Adipocyte (in vitro differentiated cells): ENCODE measurements at regions not wholly inside any gene's neighbourhood (a gene's known extent, or its start where the extent isn't known, plus 50 kb on each side); places are given as distances from the start of the nearest gene placed in this dataset.

ENCODE experiments used
- DNase-seq: peaks from one replicate; pipeline ENCODE4 v3.0.0-alpha.2; 2015; ENCODE audit warnings: low read depth
- H3K27me3 ChIP-seq: replicated peaks from 2 replicates; pipeline ENCODE4 v1.7.0; 2013; ENCODE audit warnings: mild to moderate bottlenecking, low read length, moderate library complexity; ENCODE audit not compliant: control insufficient read depth, insufficient read depth
- H3K36me3 ChIP-seq: 2 replicates; pipeline ENCODE4 v1.7.0; 2013; ENCODE audit warnings: low read length, mild to moderate bottlenecking, moderate library complexity; ENCODE audit not compliant: control insufficient read depth, insufficient read depth, severe bottlenecking
- H3K4me1 ChIP-seq: 2 replicates; pipeline ENCODE4 v1.7.0; 2013; ENCODE audit warnings: mild to moderate bottlenecking, low read length, moderate library complexity; ENCODE audit not compliant: control insufficient read depth, insufficient read depth
- H3K4me3 ChIP-seq: 2 replicates; pipeline ENCODE4 v1.7.0; 2013; ENCODE audit warnings: mild to moderate bottlenecking, low read length, moderate library complexity
- H3K9ac ChIP-seq: 2 replicates; pipeline ENCODE4 v1.7.0; 2013; ENCODE audit warnings: mild to moderate bottlenecking, low read length, moderate library complexity
- H3K9me3 ChIP-seq: 2 replicates; pipeline ENCODE4 v1.7.0; 2013; ENCODE audit warnings: mild to moderate bottlenecking, low read length, moderate library complexity; ENCODE audit not compliant: control insufficient read depth

DNA sequence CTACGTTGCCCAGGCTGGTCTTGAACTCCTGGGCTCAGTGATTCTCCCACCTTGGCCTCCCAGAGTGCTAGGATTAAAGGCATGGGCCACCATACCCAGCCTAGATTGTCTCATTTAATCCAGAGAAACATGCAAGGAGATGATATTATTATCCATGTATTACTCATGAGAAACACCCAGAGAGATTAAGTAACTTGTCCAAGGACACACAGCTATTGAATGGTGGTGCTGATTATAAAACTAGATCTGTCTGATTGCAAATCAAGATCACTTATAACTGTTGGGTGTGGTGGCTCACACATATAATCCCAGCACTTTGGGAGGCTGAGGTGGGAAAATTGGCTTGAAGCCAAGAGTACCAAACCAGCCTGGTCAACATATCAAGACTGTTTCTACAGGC, 94.4 kb upstream of the ZNF217 start:
- Histone ChIP-seq H3K4me1 (peaks cover 6% of the 10 kb centered on the region), H3K36me3 (no peaks in the 10 kb centered on the region), H3K27me3 (no peaks in the 10 kb centered on the region), H3K4me3 (no peak overlapping the region), H3K9me3 (no peaks in the 10 kb centered on the region), H3K9ac (no peak overlapping the region)
- no peak for DNase-seq

DNA sequence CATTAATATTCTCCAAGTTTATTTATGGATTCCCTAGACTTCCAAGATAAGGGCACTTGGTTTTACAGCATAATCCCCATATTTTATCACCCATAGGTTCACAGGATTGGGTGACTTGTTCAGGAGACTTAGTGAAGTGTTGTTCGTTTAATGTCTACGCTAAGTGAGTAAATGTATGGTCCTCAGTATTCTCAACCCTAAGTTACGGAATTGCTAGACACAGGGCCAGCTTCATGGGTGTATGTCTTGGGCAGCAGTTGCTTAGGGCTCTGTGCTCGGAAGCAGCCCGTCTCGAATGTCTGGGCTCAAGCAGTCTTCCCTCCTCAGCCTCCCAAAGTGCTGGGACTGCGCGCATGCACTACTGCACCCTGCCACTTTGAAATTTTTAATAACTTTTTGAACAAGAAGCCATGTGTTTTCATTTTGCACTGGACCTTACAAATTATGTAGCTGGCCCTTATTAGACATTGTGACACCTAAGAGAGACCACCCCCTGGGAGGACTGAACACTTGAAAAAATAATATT, 91.5 kb upstream of the ZNF217 start:
- no peaks in the 10 kb centered on the region for H3K27me3 ChIP-seq
- H3K9ac ChIP-seq = no peak overlapping the region
- H3K36me3 ChIP-seq = no peaks in the 10 kb centered on the region
- no peak overlapping the region for H3K4me3 ChIP-seq
- H3K4me1 ChIP-seq = no peaks in the 10 kb centered on the region
- H3K9me3 ChIP-seq = no peaks in the 10 kb centered on the region
- no peak for DNase-seq

DNA sequence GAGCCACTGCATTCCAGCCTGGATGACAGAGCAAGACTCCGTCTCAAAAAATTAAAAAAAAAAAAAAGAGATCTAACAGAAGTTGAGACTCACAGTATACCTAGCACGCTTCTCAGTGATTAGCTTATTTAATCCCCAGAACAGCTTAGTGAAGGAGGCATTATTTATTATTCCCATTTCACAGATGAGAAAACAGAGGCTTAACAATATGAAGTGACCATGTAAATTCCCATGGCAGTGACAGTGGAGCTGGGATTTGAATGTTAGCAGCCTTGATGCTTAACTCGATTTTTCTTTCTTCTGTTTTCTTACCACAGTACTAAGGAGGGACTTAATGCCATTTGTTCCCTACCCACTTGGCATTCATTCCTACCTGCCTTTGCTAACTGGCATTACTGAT, 89.9 kb upstream of the ZNF217 start:
- no peak overlapping the region for H3K9ac ChIP-seq
- no peaks in the 10 kb centered on the region for H3K27me3 ChIP-seq
- no peak overlapping the region for H3K4me3 ChIP-seq
- no peaks in the 10 kb centered on the region for H3K36me3 ChIP-seq
- peaks cover 14% of the 10 kb centered on the region for H3K4me1 ChIP-seq
- no peaks in the 10 kb centered on the region for H3K9me3 ChIP-seq
- no peak for DNase-seq

DNA sequence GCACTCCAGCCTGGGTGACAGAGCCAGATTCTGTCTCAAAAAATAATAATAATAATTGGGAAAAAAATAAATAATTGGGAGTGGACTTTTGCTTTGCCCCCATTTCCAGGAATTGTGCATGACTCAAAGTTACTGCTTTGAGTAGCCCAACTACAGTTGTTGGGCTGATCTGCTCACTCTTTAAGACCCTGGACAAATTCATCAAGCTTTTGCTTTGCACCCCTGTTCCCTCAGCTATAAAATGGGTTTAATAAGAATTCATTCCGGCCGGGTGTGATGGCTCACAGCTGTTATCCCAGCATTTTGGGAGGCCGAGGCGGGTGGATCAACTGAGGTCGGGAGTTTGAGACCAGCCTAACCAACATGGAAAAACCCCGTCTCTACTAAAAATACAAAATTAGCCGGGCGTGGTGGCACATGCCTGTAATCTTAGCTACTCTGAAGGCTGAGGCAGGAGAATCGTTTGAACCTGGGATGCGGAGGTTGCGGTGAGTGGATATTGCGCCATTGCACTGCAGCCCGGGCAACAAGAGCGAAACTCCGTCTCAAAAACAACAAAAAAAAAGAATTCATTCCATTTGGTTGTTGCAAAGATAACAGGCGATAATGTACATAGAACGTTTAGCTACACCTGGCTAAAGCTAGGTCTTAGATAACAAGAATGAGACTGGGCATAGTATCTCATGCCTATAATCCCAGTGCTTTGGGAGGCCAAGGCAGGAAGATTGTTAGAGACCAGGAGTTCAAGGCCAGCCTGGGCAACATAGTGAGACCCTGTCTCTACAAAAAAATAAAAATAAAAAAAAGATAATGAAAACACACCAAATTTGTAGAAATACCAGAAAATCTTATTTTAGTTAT, 87.9 kb upstream of the ZNF217 start:
- DNase-seq = no peak
- H3K27me3 ChIP-seq = no peaks in the 10 kb centered on the region
- H3K4me1 ChIP-seq = peaks cover 26% of the 10 kb centered on the region
- no peaks in the 10 kb centered on the region for H3K9me3 ChIP-seq
- no peaks in the 10 kb centered on the region for H3K36me3 ChIP-seq
- no peak overlapping the region for H3K4me3 ChIP-seq
- H3K9ac ChIP-seq = no peak overlapping the region

DNA sequence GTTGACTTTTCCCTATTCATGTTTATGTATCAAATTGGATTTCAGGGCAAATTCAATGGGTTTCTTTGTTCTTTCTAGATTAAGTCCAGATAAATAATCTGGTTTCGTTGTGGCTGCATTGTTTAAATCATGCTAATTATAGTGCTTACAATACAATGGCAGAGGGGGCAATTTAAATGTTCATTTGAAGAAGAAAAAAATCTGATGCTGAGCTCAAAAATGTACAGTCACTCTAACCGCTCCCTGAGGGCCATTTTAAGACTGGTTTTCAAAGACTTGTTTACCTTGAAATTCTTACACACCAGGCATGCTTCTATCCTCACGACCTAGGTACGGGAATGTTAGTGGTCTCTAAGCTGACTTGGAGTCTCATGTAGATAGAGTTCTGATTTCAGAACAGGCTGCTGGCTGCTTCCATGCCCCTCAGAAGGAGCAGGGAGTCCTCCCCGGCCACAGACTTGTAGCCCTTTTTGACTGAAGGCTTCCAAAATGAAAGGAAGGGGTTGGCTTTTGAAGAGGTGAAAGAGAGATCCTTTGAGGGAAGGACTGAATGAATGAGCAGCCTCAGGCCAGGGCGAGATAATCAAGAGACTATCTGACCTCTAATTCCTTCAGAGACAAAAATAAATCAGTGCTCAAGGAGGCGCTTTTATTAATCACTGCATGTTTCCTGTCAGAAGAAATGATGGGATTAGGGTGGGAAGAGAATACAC, 86.1 kb upstream of the ZNF217 start:
- Histone ChIP-seq H3K4me3 (no peak overlapping the region), H3K4me1 (peaks cover 26% of the 10 kb centered on the region), H3K9ac (no peak overlapping the region), H3K27me3 (no peaks in the 10 kb centered on the region), H3K9me3 (no peaks in the 10 kb centered on the region), H3K36me3 (no peaks in the 10 kb centered on the region)
- DNase-seq = peak; percentile 23

DNA sequence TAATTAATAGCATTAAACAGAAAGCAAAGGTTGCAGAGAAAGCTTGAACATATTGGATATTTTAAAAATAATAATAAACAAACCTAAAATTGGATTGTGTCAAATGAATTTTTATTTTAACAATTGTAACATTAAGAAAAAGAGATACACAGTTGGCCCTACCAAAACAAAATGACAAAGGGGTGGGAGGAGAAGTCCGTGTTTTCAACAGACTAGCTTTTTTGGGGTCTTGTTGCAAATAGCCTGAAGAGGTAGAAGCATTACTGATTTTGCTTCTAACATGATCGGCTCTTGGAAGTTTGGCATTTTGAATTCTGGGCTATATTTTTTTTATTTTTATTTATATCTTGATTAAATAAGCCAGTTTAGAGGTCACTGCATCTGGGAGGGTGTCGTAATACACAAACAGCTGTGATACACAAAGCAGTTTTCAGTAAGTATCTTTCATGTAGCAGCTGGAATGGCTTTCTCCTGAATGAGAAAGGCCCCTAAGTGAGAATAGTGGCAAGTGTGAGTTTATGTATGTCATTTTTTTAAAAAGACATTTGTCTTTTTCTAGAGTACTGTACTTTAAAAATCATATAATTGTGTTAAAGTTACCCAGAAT, 85.5 kb upstream of the ZNF217 start:
- no peaks in the 10 kb centered on the region for H3K9me3 ChIP-seq
- DNase-seq = peak; percentile 63
- H3K4me1 ChIP-seq = peaks cover 26% of the 10 kb centered on the region
- no peaks in the 10 kb centered on the region for H3K27me3 ChIP-seq
- H3K4me3 ChIP-seq = no peak overlapping the region
- H3K9ac ChIP-seq = no peak overlapping the region
- H3K36me3 ChIP-seq = no peaks in the 10 kb centered on the region

DNA sequence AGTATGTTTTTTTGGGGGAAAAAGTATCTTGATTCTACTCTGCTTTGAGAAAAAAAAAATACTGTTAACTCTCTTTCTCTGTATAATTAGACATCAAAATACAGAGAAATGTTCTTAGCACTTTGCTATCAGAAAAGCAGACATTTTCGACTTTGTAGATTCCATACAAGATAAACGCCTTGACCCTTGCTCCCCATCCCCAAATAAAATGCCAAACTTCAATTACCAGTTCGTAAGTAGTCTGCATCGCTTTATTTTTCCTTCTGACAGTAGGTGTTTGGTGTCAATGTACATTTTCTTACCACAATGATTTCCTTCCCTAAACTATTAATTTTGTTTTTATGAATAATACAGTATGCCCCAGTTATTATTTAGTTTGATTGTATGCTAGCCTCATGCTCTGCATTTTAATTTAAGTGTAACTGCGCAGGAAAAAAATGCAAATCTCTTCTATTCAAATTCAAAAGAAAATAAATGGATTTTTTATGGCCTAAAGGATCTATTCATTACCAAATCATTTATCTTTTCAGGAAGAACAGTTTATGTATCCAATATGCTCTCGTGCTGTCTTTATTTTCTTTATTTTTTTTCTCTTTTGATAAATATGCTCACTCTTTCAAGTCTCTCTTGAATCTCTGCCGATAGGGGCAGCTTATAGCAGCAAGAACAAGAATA, 84.8 kb upstream of the ZNF217 start:
- Histone ChIP-seq H3K9me3 (no peaks in the 10 kb centered on the region), H3K36me3 (no peaks in the 10 kb centered on the region), H3K4me1 (peaks cover 26% of the 10 kb centered on the region), H3K27me3 (no peaks in the 10 kb centered on the region), H3K9ac (no peak overlapping the region), H3K4me3 (no peak overlapping the region)
- peak; percentile 24 for DNase-seq

DNA sequence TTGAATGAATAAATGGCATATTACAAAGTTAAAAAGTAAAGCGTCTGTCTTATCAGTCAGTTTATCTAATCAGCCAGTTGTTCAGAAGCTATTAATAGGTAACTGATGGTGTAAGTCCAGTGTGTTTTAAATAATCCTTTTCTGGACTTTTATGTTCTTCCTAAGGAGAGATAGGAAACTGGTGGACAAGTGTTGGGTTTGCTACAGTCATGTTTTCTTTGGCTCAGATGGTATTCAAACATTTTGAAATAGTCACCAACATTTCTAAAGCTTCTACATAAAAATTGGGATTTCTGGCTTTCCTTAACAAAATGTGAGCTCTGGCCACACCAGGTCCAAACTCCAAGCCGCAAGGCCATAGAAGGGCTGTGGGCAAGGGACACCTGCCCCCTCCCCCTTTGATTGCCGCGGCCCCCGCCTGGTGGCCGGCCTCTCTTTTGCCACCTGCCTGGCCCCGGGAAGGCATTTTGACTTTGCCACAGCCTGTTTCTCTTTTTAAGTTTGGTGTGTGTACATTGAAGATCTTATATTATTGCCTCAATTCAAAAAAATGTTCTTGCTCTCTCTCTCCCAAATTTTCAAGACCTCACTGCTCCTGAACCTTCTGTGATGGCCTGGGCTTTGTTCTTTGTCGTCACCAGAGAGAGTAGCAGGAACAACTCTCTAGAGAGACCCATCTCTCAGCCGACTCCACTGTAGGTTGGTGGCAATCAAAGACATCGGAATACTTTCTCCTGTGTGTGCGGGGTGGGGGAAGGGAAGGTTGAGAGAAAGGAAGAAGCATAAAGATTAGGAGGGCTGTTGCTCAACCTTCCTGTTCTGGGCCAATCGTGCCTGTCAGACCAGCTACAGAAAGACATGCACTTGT, 84.0 kb upstream of the ZNF217 start:
- no peaks in the 10 kb centered on the region for H3K27me3 ChIP-seq
- no peak overlapping the region for H3K4me3 ChIP-seq
- H3K9me3 ChIP-seq = no peaks in the 10 kb centered on the region
- no peak overlapping the region for H3K9ac ChIP-seq
- H3K4me1 ChIP-seq = peaks cover 26% of the 10 kb centered on the region
- H3K36me3 ChIP-seq = no peaks in the 10 kb centered on the region
- DNase-seq = peak; percentile 64

DNA sequence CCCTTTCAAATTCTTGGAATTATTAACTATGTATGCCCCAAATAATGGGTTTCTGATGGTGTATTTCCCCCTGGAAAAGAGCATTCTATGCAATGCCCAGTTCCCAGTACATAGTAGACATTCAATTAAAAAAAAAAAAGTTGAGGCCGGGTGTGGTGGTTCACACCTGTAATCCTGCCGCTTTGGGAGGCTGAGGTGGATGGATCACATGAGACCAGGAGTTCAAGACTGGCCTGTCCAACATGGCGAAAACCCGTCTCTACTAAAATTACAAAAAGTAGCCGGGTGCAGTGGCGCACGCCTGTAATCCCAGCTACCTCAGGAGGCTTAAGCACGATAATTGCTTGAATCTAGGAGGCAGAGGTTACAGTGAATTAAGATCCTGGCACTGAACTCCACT, 83.3 kb upstream of the ZNF217 start:
- Histone ChIP-seq H3K9me3 (no peaks in the 10 kb centered on the region), H3K36me3 (no peaks in the 10 kb centered on the region), H3K4me3 (no peak overlapping the region), H3K9ac (no peak overlapping the region), H3K27me3 (no peaks in the 10 kb centered on the region), H3K4me1 (peaks cover 26% of the 10 kb centered on the region)
- no peak for DNase-seq

DNA sequence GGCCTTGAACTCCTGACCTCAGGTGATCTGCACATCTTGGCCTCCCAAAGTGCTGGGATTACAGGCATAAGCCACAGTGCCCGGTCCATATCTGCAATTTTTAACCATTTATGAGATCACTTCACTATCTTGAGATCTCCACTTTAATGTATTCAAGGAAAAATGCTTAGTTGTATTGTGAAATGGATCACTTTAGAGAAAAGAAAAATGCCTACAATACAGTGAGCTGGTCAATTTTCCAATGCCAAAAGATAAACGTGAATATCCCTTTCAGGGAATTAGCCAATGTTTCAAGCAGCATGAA, 82.8 kb upstream of the ZNF217 start:
- Histone ChIP-seq H3K36me3 (no peaks in the 10 kb centered on the region), H3K4me1 (peaks cover 26% of the 10 kb centered on the region), H3K4me3 (no peak overlapping the region), H3K9ac (no peak overlapping the region), H3K27me3 (no peaks in the 10 kb centered on the region), H3K9me3 (no peaks in the 10 kb centered on the region)
- DNase-seq = no peak
